ENCODE measurements at regions not wholly inside any gene's neighbourhood (a gene's known extent, or its start where the extent isn't known, plus 50 kb on each side); places are given as distances from the start of the nearest gene placed in this dataset.

GRCh38 chrX:28180096-28180495 lies 198.8 kb upstream of the DCAF8L1 start:
- no peak overlapping the region for H2AFZ ChIP-seq (ENCODE audit: low read depth)
- H3K9ac ChIP-seq: no peak overlapping the region
- H3K4me2 ChIP-seq: no peak overlapping the region
- H3K27ac ChIP-seq: no peak overlapping the region
- no peak for TF ChIP-seq CTCF (conservative IDR thresholded peaks at IDR 0.05; ENCODE audit: low read depth, low read length)
- H3K36me3 ChIP-seq (ENCODE audit: insufficient read depth): no peaks in the 10 kb centered on the region
- H4K20me1 ChIP-seq (ENCODE audit: insufficient read depth): no peaks in the 10 kb centered on the region
- no peak overlapping the region for H3K4me3 ChIP-seq (IDR thresholded peaks at IDR 0.05; ENCODE audit: insufficient read depth, low read depth, low read length)
- no peaks in the 10 kb centered on the region for H3K4me1 ChIP-seq (ENCODE audit: low read depth, poor library complexity, severe bottlenecking)
- H3K79me2 ChIP-seq (ENCODE audit: insufficient read depth, low read depth): no peaks in the 10 kb centered on the region
- H3K27me3 ChIP-seq (ENCODE audit: insufficient read depth, low read depth): no peaks in the 10 kb centered on the region

- Histone ChIP-seq H4K20me1 (ENCODE audit: insufficient read depth) (no peaks in the 10 kb centered on the region), H3K9ac (no peak overlapping the region), H3K79me2 (ENCODE audit: insufficient read depth, low read depth) (no peaks in the 10 kb centered on the region), H3K36me3 (ENCODE audit: insufficient read depth) (no peaks in the 10 kb centered on the region), H3K4me2 (no peak overlapping the region), H2AFZ (ENCODE audit: low read depth) (no peak overlapping the region), H3K27me3 (ENCODE audit: insufficient read depth, low read depth) (no peaks in the 10 kb centered on the region), H3K27ac (no peak overlapping the region), H3K4me1 (ENCODE audit: low read depth, poor library complexity, severe bottlenecking) (no peaks in the 10 kb centered on the region), H3K4me3 (IDR thresholded peaks at IDR 0.05; ENCODE audit: insufficient read depth, low read depth, low read length) (no peak overlapping the region)
- TF ChIP-seq CTCF (conservative IDR thresholded peaks at IDR 0.05; ENCODE audit: low read depth, low read length): no peak
Measured at GRCh38 chrX:28178206-28178605, 197.0 kb upstream of the DCAF8L1 start.

- H3K4me1 ChIP-seq (ENCODE audit: low read depth, poor library complexity, severe bottlenecking): no peaks in the 10 kb centered on the region
- H3K27ac ChIP-seq: no peak overlapping the region
- no peak overlapping the region for H3K4me2 ChIP-seq
- H3K9ac ChIP-seq: no peak overlapping the region
- no peak overlapping the region for H3K4me3 ChIP-seq (IDR thresholded peaks at IDR 0.05; ENCODE audit: insufficient read depth, low read depth, low read length)
- no peak overlapping the region for H2AFZ ChIP-seq (ENCODE audit: low read depth)
- TF ChIP-seq CTCF (conservative IDR thresholded peaks at IDR 0.05; ENCODE audit: low read depth, low read length): peak; percentile 42; the same call in 1 of the 2 replicates
- no peaks in the 10 kb centered on the region for H4K20me1 ChIP-seq (ENCODE audit: insufficient read depth)
- no peaks in the 10 kb centered on the region for H3K79me2 ChIP-seq (ENCODE audit: insufficient read depth, low read depth)
- no peaks in the 10 kb centered on the region for H3K36me3 ChIP-seq (ENCODE audit: insufficient read depth)
- H3K27me3 ChIP-seq (ENCODE audit: insufficient read depth, low read depth): no peaks in the 10 kb centered on the region
Measured at GRCh38 chrX:28177202-28177601, 196.0 kb upstream of the DCAF8L1 start.

- Histone ChIP-seq H3K4me2 (no peak overlapping the region), H3K9ac (no peak overlapping the region), H3K79me2 (ENCODE audit: insufficient read depth, low read depth) (no peaks in the 10 kb centered on the region), H3K27ac (no peak overlapping the region), H3K27me3 (ENCODE audit: insufficient read depth, low read depth) (no peaks in the 10 kb centered on the region), H2AFZ (ENCODE audit: low read depth) (no peak overlapping the region), H4K20me1 (ENCODE audit: insufficient read depth) (no peaks in the 10 kb centered on the region), H3K4me1 (ENCODE audit: low read depth, poor library complexity, severe bottlenecking) (no peaks in the 10 kb centered on the region), H3K4me3 (IDR thresholded peaks at IDR 0.05; ENCODE audit: insufficient read depth, low read depth, low read length) (no peak overlapping the region), H3K36me3 (ENCODE audit: insufficient read depth) (no peaks in the 10 kb centered on the region)
- no peak for TF ChIP-seq CTCF (conservative IDR thresholded peaks at IDR 0.05; ENCODE audit: low read depth, low read length)
Measured at GRCh38 chrX:28170713-28171112, 189.5 kb upstream of the DCAF8L1 start.

All from KMS-11 (cell line).